Sigmoid colon (tissue), 4 donors: ENCODE measurements at regions not wholly inside any gene's neighbourhood (a gene's known extent, or its start where the extent isn't known, plus 50 kb on each side); places are given as distances from the start of the nearest gene placed in this dataset.

ENCODE experiments used
- CTCF ChIP-seq, 4 experiments: fragments of 450-650 bp in 3 of 4; fragments of 200-600 bp in 1 of 4; IDR thresholded peaks; one replicate each; pipeline ENCODE4 v1.5.1; 2016 to 2019; ENCODE audit warnings: antibody characterized with exemption in 4 of 4, mild to moderate bottlenecking in 3 of 4, moderate library complexity in 2 of 4
- POLR2A ChIP-seq, 2 donors: fragments of 450-650 bp; IDR thresholded peaks; one replicate each; pipeline ENCODE4 v1.6.1; 2016; ENCODE audit warnings: antibody characterized with exemption in 2 of 2, mild to moderate bottlenecking in 2 of 2, moderate library complexity in 2 of 2
- POLR2AphosphoS5 ChIP-seq, 4 donors: sonication (generic); formaldehyde crosslinking; IDR thresholded peaks; one replicate each; pipeline ENCODE4 v1.6.1; 2017; ENCODE audit warnings: antibody characterized with exemption in 4 of 4

- no peak for TF ChIP-seq CTCF (IDR thresholded peaks at IDR 0.05)
- no peak for TF ChIP-seq POLR2A (IDR thresholded peaks at IDR 0.05)
- TF ChIP-seq POLR2AphosphoS5 (IDR thresholded peaks at IDR 0.05), result no peak
Observed at GRCh38 chr6:144500892-144501291, 215.8 kb downstream of the UTRN start.
